Naive B cell (primary cell): ENCODE measurements at regions not wholly inside any gene's neighbourhood (a gene's known extent, or its start where the extent isn't known, plus 50 kb on each side); places are given as distances from the start of the nearest gene placed in this dataset.

Experiments
- ATAC-seq, 2 donors: fragments of 150-1000 bp; cut with Tn5 transposase; 2 replicates each; pipeline ENCODE4 v1.10.0; 2021; ENCODE audit warnings: low read depth in 2 of 2, mild to moderate bottlenecking in 2 of 2, moderate library complexity in 2 of 2
- DNase-seq: peaks from one replicate; pipeline ENCODE4 v3.0.0; 2022
- H3K27ac Mint-ChIP-seq, 6 donors: one replicate each; pipeline ENCODE4 v1.8.0; 2020 to 2022; ENCODE audit warnings: mild to moderate bottlenecking in 6 of 6, mixed read lengths in 6 of 6, moderate library complexity in 5 of 6, inconsistent platforms in 2 of 6
- H3K27me3 Mint-ChIP-seq, 3 donors: one replicate each; pipeline ENCODE4 v1.8.0; 2021 to 2022; ENCODE audit warnings: mixed read lengths in 3 of 3, mild to moderate bottlenecking in 1 of 3
- H3K36me3 Mint-ChIP-seq, 2 donors: one replicate each; pipeline ENCODE4 v1.8.0; 2020 to 2022; ENCODE audit warnings: mixed read lengths in 2 of 2, inconsistent platforms in 1 of 2, mild to moderate bottlenecking in 1 of 2
- H3K4me1 Mint-ChIP-seq, 3 donors: one replicate each; pipeline ENCODE4 v1.8.0; 2020 to 2022; ENCODE audit warnings: mixed read lengths in 3 of 3, inconsistent platforms in 1 of 3, mild to moderate bottlenecking in 1 of 3, moderate library complexity in 1 of 3
- H3K4me3 Mint-ChIP-seq, 8 donors: one replicate each; pipeline ENCODE4 v1.8.0; 2020 to 2022; ENCODE audit warnings: mild to moderate bottlenecking in 8 of 8, mixed read lengths in 8 of 8, moderate library complexity in 8 of 8, inconsistent platforms in 2 of 8
- H3K9me3 Mint-ChIP-seq, 7 donors: one replicate each; pipeline ENCODE4 v1.8.0; 2020 to 2022; ENCODE audit warnings: mixed read lengths in 7 of 7, mild to moderate bottlenecking in 5 of 7, inconsistent platforms in 2 of 7, moderate library complexity in 1 of 7

- Mint-ChIP-seq H3K27ac (no peak overlapping the region), H3K9me3 (peaks cover 0 to 3% (median 0%) of the 10 kb centered on the region in 7 donors), H3K4me3 (no peak overlapping the region), H3K36me3 (no peaks in the 10 kb centered on the region), H3K27me3 (peaks cover 7 to 14% (median 11%) of the 10 kb centered on the region in 3 donors), H3K4me1 (no peaks in the 10 kb centered on the region)
- DNase-seq (no peak), ATAC-seq (no peak)
These were observed 198.2 kb downstream of the SNX19 start for GRCh38 chr11:130718120-130718519.

DNA sequence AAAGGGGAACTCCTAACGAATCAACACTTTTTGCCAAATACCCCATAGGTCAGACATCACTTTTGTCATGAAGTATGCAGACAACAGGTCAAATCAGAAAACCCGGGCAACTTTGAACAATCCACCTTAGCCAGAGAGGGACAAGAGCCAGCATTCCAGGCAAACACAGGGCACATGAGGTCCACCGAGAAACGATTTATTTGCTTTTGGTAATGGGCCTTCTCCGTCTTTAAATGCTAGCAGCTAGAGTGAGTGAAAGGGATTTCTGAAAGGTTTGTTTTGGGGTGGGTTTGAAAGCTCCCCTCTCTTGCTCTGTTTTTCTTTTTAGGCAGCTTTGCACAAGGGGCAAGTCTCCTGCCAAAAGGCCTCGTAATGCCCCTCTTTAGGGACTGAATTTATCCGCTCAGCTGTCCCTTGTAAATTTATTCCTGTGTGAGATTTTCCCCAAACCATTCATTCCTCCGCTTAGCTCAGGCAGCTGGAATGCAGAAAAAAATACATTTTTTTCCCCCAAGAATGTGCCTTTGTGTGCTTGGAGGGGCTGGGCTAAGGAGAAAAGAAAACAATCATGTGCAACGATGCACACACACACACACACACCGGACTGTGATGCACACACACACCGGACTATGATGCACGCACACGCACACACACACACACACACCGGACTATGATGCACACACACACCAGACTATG is 196.9 kb downstream of the SNX19 start:
- H3K4me1 Mint-ChIP-seq, result no peaks in the 10 kb centered on the region
- no peak for ATAC-seq
- H3K27me3 Mint-ChIP-seq, result peaks cover 6 to 13% (median 7%) of the 10 kb centered on the region in 3 donors
- no peaks in the 10 kb centered on the region for H3K36me3 Mint-ChIP-seq
- H3K9me3 Mint-ChIP-seq, result peaks cover 0 to 3% (median 0%) of the 10 kb centered on the region in 7 donors
- no peak for DNase-seq
- H3K4me3 Mint-ChIP-seq, result no peak overlapping the region
- no peak overlapping the region for H3K27ac Mint-ChIP-seq

DNA sequence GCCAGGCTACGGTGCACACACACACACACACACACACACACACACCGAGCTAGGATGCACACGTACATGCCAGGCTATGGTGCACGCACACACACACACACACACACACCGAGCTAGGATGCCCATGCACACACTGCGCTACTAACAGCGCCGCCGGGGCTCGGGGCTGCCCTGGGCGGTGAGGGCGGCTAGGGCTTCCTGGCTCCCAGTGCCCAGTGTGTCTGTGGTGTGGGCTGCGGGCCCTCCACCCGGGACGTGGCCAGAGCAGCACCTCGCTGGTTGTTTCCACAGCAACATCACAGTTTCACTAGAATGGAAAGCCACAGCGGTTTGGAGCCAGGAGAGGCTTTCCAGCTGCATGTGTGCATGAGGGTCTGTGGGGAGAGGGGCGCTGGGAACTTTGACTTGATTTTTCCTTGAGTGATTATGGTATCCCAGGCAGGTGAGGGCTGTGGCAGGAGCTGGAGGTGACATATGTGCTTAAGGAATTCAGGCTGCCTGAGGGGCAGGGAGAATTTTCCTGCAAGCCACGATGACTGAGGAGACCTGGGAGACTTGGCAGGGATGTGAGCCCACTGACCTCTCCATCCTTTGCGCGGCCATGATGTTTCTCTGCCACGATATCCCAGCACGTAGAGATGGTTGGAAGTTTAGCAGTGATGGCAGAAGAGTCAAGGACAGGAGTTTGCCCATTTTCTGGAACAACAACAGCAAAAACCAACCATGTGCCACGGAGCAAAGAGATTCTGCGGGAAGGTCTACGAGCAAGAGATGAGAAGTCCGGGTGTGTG is 195.9 kb downstream of the SNX19 start:
- peaks cover 6 to 13% (median 7%) of the 10 kb centered on the region in 3 donors for H3K27me3 Mint-ChIP-seq
- no peaks in the 10 kb centered on the region for H3K36me3 Mint-ChIP-seq
- DNase-seq (no peak), ATAC-seq (no peak)
- peaks cover 0 to 3% (median 0%) of the 10 kb centered on the region in 7 donors for H3K9me3 Mint-ChIP-seq
- H3K4me1 Mint-ChIP-seq, result no peaks in the 10 kb centered on the region
- peak overlapping the region in 1 of 8 donors; percentile 26 for H3K4me3 Mint-ChIP-seq
- H3K27ac Mint-ChIP-seq, result no peak overlapping the region

- no peak overlapping the region for H3K27ac Mint-ChIP-seq
- H3K4me3 Mint-ChIP-seq, result no peak overlapping the region
- peaks cover 6 to 13% (median 7%) of the 10 kb centered on the region in 3 donors for H3K27me3 Mint-ChIP-seq
- no peak for DNase-seq
- H3K9me3 Mint-ChIP-seq, result peaks cover 0 to 3% (median 0%) of the 10 kb centered on the region in 7 donors
- no peaks in the 10 kb centered on the region for H3K36me3 Mint-ChIP-seq
- no peaks in the 10 kb centered on the region for H3K4me1 Mint-ChIP-seq
- ATAC-seq, result no peak
These were observed 195.1 kb downstream of the SNX19 start for GRCh38 chr11:130721023-130721681.

GRCh38 chr11:130721736-130722135 is 194.5 kb downstream of the SNX19 start:
- no peak for DNase-seq
- H3K27ac Mint-ChIP-seq, result no peak overlapping the region
- H3K36me3 Mint-ChIP-seq, result no peaks in the 10 kb centered on the region
- H3K4me1 Mint-ChIP-seq, result no peaks in the 10 kb centered on the region
- peaks cover 4 to 13% (median 6%) of the 10 kb centered on the region in 3 donors for H3K27me3 Mint-ChIP-seq
- peaks cover 0 to 3% (median 0%) of the 10 kb centered on the region in 7 donors for H3K9me3 Mint-ChIP-seq
- ATAC-seq, result no peak
- no peak overlapping the region for H3K4me3 Mint-ChIP-seq

GRCh38 chr11:130722401-130722800 is 193.9 kb downstream of the SNX19 start:
- Mint-ChIP-seq H3K27ac (no peak overlapping the region), H3K27me3 (peaks cover 0 to 13% (median 6%) of the 10 kb centered on the region in 3 donors), H3K36me3 (no peaks in the 10 kb centered on the region), H3K4me1 (no peaks in the 10 kb centered on the region), H3K9me3 (peaks cover 0 to 3% (median 0%) of the 10 kb centered on the region in 7 donors), H3K4me3 (no peak overlapping the region)
- ATAC-seq (no peak), DNase-seq (no peak)

- Mint-ChIP-seq H3K4me3 (no peak overlapping the region), H3K27me3 (peaks cover 0 to 20% (median 6%) of the 10 kb centered on the region in 3 donors), H3K27ac (no peak overlapping the region), H3K9me3 (peaks cover 2 to 25% (median 9%) of the 10 kb centered on the region in 7 donors), H3K36me3 (peaks cover 0 to 4% of the 10 kb centered on the region in 2 donors), H3K4me1 (no peaks in the 10 kb centered on the region)
- ATAC-seq (no peak), DNase-seq (no peak)
These were observed 190.7 kb downstream of the SNX19 start for GRCh38 chr11:130725421-130726233.

- peaks cover 5 to 31% (median 11%) of the 10 kb centered on the region in 7 donors for H3K9me3 Mint-ChIP-seq
- DNase-seq, result no peak
- H3K36me3 Mint-ChIP-seq, result peaks cover 0 to 4% of the 10 kb centered on the region in 2 donors
- no peaks in the 10 kb centered on the region for H3K4me1 Mint-ChIP-seq
- no peak for ATAC-seq
- H3K27ac Mint-ChIP-seq, result no peak overlapping the region
- H3K4me3 Mint-ChIP-seq, result no peak overlapping the region
- peaks cover 0 to 20% (median 6%) of the 10 kb centered on the region in 3 donors for H3K27me3 Mint-ChIP-seq
These were observed 189.8 kb downstream of the SNX19 start for GRCh38 chr11:130726234-130727037.

GRCh38 chr11:130727157-130728119 is 188.8 kb downstream of the SNX19 start:
- Mint-ChIP-seq H3K4me1 (no peaks in the 10 kb centered on the region), H3K4me3 (no peak overlapping the region), H3K27me3 (peaks cover 0 to 20% (median 6%) of the 10 kb centered on the region in 3 donors), H3K9me3 (peaks cover 5 to 36% (median 12%) of the 10 kb centered on the region in 7 donors), H3K27ac (no peak overlapping the region), H3K36me3 (peaks cover 0 to 4% of the 10 kb centered on the region in 2 donors)
- DNase-seq (no peak), ATAC-seq (no peak)

GRCh38 chr11:130728185-130729180 is 187.8 kb downstream of the SNX19 start:
- DNase-seq (no peak), ATAC-seq (no peak)
- Mint-ChIP-seq H3K4me1 (no peaks in the 10 kb centered on the region), H3K27me3 (peaks cover 0 to 12% (median 0%) of the 10 kb centered on the region in 3 donors), H3K36me3 (peaks cover 0 to 4% of the 10 kb centered on the region in 2 donors), H3K4me3 (no peak overlapping the region), H3K27ac (no peak overlapping the region), H3K9me3 (peaks cover 5 to 41% (median 15%) of the 10 kb centered on the region in 7 donors)
